OCI-LY3 (cell line): ENCODE measurements at regions not wholly inside any gene's neighbourhood (a gene's known extent, or its start where the extent isn't known, plus 50 kb on each side); places are given as distances from the start of the nearest gene placed in this dataset.

Source experiments
- H2AFZ ChIP-seq: fragments of 200-600, 300-600 bp; shearing (Covaris generic); 2 replicates; pipeline ENCODE4 v1.6.0; 2014; ENCODE audit warnings: antibody characterized with exemption, low read depth, low read length
- H3K27ac ChIP-seq: fragments of 200-600, 300-600 bp; sonication (generic); 2 replicates; pipeline ENCODE4 v1.5.1; 2014; ENCODE audit warnings: mild to moderate bottlenecking, low read length, moderate library complexity, mixed read lengths
- H3K27me3 ChIP-seq: fragments of 200-600, 300-600 bp; sonication (generic); 2 replicates; pipeline ENCODE4 v1.6.1; 2014; ENCODE audit warnings: low read depth, low read length, mixed read lengths
- H3K36me3 ChIP-seq: fragments of 200-600, 300-600 bp; sonication (generic); replicated peaks from 2 replicates; pipeline ENCODE3; 2014; ENCODE audit warnings: low read depth, low read length, mixed read lengths
- H3K4me1 ChIP-seq: fragments of 300-600, 200-600 bp; sonication (generic); 2 replicates; pipeline ENCODE4 v1.6.1; 2014; ENCODE audit warnings: low read length, mixed read lengths
- H3K4me2 ChIP-seq: fragments of 200-600, 300-600 bp; sonication (generic); 2 replicates; pipeline ENCODE4 v1.6.1; 2014; ENCODE audit warnings: low read length, mixed read lengths
- H3K4me3 ChIP-seq: fragments of 300-600, 200-600 bp; sonication (generic); 2 replicates; pipeline ENCODE4 v1.5.1; 2014; ENCODE audit warnings: antibody characterized with exemption, mild to moderate bottlenecking, low read length, moderate library complexity
- H3K79me2 ChIP-seq: fragments of 300-600, 200-600 bp; shearing (Covaris generic); 2 replicates; pipeline ENCODE4 v1.6.1; 2014; ENCODE audit warnings: mild to moderate bottlenecking, low read length, mixed read lengths
- H3K9ac ChIP-seq: fragments of 300-600, 200-600 bp; shearing (Covaris generic); 2 replicates; pipeline ENCODE4 v1.6.0; 2014; ENCODE audit warnings: mild to moderate bottlenecking, low read length, moderate library complexity
- H3K9me3 ChIP-seq: fragments of 200-600, 300-600 bp; shearing (Covaris generic); 2 replicates; pipeline ENCODE4 v1.6.1; 2014; ENCODE audit warnings: low read length, mixed read lengths; ENCODE audit not compliant: insufficient read depth
- H4K20me1 ChIP-seq: fragments of 200-600, 300-600 bp; sonication (generic); 2 replicates; pipeline ENCODE4 v1.6.1; 2016; ENCODE audit warnings: low read length, mixed read lengths; ENCODE audit not compliant: insufficient read depth
- EZH2phosphoT487 ChIP-seq: fragments of 200-600 bp; shearing (Covaris generic); IDR thresholded peaks from 2 replicates; pipeline ENCODE4 v1.6.1; 2018; ENCODE audit warnings: antibody characterized with exemption, mixed run types, low read depth
- TF ChIP-seq, protein P1 (sequence below): fragments of 200-600, 300-600 bp; sonication (generic); IDR thresholded peaks from 2 replicates; pipeline ENCODE4 v1.5.1; 2014; ENCODE audit warnings: antibody characterized with exemption, low read length, low read depth

DNA sequence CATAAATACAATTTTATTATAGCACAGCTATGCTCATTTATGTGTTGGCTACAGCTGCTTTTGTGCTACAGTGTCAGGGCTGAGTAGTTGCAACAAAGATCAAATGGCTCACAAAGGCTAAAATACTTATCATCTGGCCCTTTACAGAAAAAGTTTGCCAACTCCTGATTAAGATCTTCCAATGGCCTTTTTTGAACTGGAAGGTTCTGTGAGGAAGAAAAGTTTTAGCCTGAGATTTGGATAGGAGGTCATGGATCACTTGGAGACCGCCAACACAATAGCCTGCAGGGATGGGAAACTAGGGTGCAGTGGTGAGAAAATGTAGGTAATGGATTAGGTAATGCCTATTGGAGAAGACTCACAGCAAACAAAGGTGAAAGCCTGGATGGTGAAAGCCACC is 169.8 kb downstream of the NOC3L start:
- Histone ChIP-seq H3K4me2 (no peak overlapping the region), H3K4me3 (no peak overlapping the region), H3K27ac (no peak overlapping the region), H3K4me1 (no peaks in the 10 kb centered on the region), H2AFZ (no peak overlapping the region), H3K9ac (no peak overlapping the region), H3K79me2 (no peaks in the 10 kb centered on the region), H3K36me3 (no peaks in the 10 kb centered on the region), H4K20me1 (no peaks in the 10 kb centered on the region), H3K9me3 (no peaks in the 10 kb centered on the region), H3K27me3 (0 out of 2 replicates have a peak, but pooled peaks cover 7% of the 10 kb centered on the region)
- TF ChIP-seq, protein P1, sequence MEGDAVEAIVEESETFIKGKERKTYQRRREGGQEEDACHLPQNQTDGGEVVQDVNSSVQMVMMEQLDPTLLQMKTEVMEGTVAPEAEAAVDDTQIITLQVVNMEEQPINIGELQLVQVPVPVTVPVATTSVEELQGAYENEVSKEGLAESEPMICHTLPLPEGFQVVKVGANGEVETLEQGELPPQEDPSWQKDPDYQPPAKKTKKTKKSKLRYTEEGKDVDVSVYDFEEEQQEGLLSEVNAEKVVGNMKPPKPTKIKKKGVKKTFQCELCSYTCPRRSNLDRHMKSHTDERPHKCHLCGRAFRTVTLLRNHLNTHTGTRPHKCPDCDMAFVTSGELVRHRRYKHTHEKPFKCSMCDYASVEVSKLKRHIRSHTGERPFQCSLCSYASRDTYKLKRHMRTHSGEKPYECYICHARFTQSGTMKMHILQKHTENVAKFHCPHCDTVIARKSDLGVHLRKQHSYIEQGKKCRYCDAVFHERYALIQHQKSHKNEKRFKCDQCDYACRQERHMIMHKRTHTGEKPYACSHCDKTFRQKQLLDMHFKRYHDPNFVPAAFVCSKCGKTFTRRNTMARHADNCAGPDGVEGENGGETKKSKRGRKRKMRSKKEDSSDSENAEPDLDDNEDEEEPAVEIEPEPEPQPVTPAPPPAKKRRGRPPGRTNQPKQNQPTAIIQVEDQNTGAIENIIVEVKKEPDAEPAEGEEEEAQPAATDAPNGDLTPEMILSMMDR: no peak
- TF ChIP-seq EZH2phosphoT487: no peak

DNA sequence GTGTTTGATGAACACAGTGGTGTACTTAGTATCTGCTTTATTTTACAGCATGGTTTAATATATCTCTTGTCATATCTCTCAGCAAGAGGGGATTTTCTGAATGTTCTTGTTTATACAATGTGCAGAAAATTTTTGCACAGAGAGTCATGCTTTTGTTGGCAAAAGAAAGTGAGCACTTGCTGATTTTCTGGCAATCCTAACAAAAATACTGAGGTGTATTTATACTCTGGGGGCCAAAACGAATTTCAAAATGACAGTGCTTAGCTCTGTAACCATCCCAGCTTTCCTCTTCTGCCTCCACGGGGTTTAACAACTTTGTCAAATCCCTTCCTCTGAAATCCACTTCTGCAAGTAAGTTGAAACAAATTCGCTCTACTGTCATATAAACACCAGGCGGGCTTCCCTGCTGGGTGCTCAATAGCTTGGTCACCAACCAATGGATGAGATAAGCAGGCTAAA is 169.2 kb downstream of the NOC3L start:
- H3K27ac ChIP-seq: no peak overlapping the region
- H2AFZ ChIP-seq: no peak overlapping the region
- no peaks in the 10 kb centered on the region for H4K20me1 ChIP-seq
- H3K4me2 ChIP-seq: no peak overlapping the region
- H3K27me3 ChIP-seq: 0 out of 2 replicates have a peak, but pooled peaks cover 7% of the 10 kb centered on the region
- H3K9ac ChIP-seq: no peak overlapping the region
- H3K79me2 ChIP-seq: no peaks in the 10 kb centered on the region
- H3K36me3 ChIP-seq: no peaks in the 10 kb centered on the region
- no peak overlapping the region for H3K4me3 ChIP-seq
- H3K9me3 ChIP-seq: no peaks in the 10 kb centered on the region
- no peak for TF ChIP-seq EZH2phosphoT487
- TF ChIP-seq, protein P1: no peak
- no peaks in the 10 kb centered on the region for H3K4me1 ChIP-seq

DNA sequence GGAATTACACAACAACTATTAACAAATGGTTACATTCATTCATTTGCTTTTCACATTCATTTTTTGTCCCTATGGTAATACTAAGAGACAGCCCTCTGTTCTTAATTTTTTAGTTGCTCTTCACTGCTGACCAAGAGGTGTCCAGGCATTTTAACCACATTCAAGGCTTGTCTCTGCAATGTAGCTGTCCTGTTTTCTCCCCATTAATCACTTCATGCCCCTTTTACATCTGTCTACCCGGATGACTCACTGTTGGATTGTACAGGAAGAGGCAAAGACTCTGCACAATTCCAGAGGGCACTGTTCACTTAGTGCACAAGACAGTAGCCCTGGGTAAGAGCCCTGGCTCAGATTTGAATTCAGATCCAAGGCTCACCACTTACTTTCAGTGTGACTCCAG is 168.5 kb downstream of the NOC3L start:
- H2AFZ ChIP-seq: no peak overlapping the region
- 0 out of 2 replicates have a peak, but pooled peaks cover 7% of the 10 kb centered on the region for H3K27me3 ChIP-seq
- H3K79me2 ChIP-seq: no peaks in the 10 kb centered on the region
- H3K4me1 ChIP-seq: no peaks in the 10 kb centered on the region
- no peak overlapping the region for H3K9ac ChIP-seq
- H4K20me1 ChIP-seq: no peaks in the 10 kb centered on the region
- H3K27ac ChIP-seq: no peak overlapping the region
- no peak overlapping the region for H3K4me2 ChIP-seq
- H3K36me3 ChIP-seq: no peaks in the 10 kb centered on the region
- no peaks in the 10 kb centered on the region for H3K9me3 ChIP-seq
- TF ChIP-seq, protein P1: no peak
- TF ChIP-seq EZH2phosphoT487: no peak
- no peak overlapping the region for H3K4me3 ChIP-seq

DNA sequence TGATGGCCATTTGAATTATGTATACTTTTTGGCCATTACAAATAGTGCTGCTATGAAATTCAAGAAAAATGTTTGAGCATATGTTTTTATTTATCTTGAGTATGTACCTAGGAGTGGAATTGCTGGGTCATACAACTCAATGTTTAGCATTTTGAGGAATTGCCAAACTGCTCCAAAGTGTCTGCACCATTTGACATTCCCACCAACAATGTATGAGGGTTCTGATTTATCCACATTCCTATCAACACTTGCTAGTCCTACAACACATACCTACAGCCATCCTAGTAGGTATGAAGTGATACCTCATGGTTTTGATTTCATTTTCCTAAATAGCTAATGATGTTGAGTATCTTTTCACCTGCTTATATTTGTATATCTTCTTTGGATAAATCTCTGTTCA is 165.5 kb downstream of the NOC3L start:
- 0 out of 2 replicates have a peak, but pooled peaks cover 7% of the 10 kb centered on the region for H3K27me3 ChIP-seq
- no peaks in the 10 kb centered on the region for H4K20me1 ChIP-seq
- H3K9ac ChIP-seq: no peak overlapping the region
- TF ChIP-seq, protein P1: no peak
- TF ChIP-seq EZH2phosphoT487: no peak
- H3K36me3 ChIP-seq: no peaks in the 10 kb centered on the region
- no peak overlapping the region for H3K4me2 ChIP-seq
- no peak overlapping the region for H3K27ac ChIP-seq
- no peaks in the 10 kb centered on the region for H3K79me2 ChIP-seq
- no peak overlapping the region for H2AFZ ChIP-seq
- H3K9me3 ChIP-seq: no peaks in the 10 kb centered on the region
- no peak overlapping the region for H3K4me3 ChIP-seq
- no peaks in the 10 kb centered on the region for H3K4me1 ChIP-seq
